ENCODE measurements at regions not wholly inside any gene's neighbourhood (a gene's known extent, or its start where the extent isn't known, plus 50 kb on each side); places are given as distances from the start of the nearest gene placed in this dataset.

DNA sequence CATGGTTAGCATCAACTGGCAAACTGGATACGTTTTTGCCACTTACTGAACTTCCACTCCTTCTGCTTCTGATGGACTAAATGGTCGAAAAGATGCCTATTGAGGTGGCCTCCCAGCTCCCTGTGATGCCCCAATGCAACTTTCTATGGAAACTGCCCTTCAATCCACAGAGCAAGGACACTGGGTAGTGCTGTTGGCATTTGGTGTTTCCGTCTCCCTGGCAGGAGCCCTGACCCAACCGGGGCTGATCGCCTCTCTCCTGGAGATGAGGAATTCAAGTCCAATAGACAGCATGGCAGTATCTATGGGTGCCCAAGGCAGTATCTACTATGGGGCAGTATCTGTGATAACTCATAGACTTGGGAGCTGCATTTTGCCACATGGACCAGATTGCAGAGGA, 116.3 kb upstream of the IRX3 start:
- peaks cover 14% of the 10 kb centered on the region for H3K4me1 Mint-ChIP-seq
- no peak overlapping the region for H3K4me3 Mint-ChIP-seq
- peaks cover 6% of the 10 kb centered on the region for H3K9me3 Mint-ChIP-seq
- H3K27me3 Mint-ChIP-seq (ENCODE audit: low read depth), result peaks cover 44% of the 10 kb centered on the region
- H3K36me3 Mint-ChIP-seq (ENCODE audit: low read depth), result peaks cover 3% of the 10 kb centered on the region
- TF ChIP-seq CTCF (IDR thresholded peaks at IDR 0.05; ENCODE audit: unreplicated experiment in 3 of 3), result no peak
- H3K27ac Mint-ChIP-seq, result no peak overlapping the region

GRCh38 chr16:54402270-54402669, 115.7 kb upstream of the IRX3 start:
- peaks cover 6% of the 10 kb centered on the region for H3K9me3 Mint-ChIP-seq
- no peak overlapping the region for H3K4me3 Mint-ChIP-seq
- TF ChIP-seq CTCF (IDR thresholded peaks at IDR 0.05; ENCODE audit: unreplicated experiment in 3 of 3), result no peak
- H3K27ac Mint-ChIP-seq, result no peak overlapping the region
- H3K36me3 Mint-ChIP-seq (ENCODE audit: low read depth), result peaks cover 3% of the 10 kb centered on the region
- peaks cover 44% of the 10 kb centered on the region for H3K27me3 Mint-ChIP-seq (ENCODE audit: low read depth)
- peaks cover 9% of the 10 kb centered on the region for H3K4me1 Mint-ChIP-seq

DNA sequence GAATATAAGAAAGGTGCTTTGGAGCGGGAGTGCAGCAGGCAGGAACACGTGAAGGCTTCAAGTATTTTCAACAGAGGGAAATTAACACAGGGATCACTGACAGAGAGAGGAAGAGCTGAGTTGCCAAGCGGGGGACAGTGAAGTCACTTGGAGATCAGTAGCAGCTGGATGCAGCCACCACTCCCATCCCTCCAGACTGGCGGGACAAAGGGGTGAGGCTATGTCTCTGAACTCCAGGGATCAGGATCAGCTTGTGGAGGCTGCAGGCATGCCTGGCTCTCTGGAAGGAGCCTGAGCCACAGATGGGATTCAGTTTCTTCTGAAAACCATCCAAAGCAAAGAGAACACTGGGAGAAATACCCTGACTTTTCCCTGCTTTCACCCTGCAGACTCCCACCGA, 113.7 kb upstream of the IRX3 start:
- no peak for TF ChIP-seq CTCF (IDR thresholded peaks at IDR 0.05; ENCODE audit: unreplicated experiment in 3 of 3)
- Mint-ChIP-seq H3K36me3 (ENCODE audit: low read depth) (no peaks in the 10 kb centered on the region), H3K4me1 (peaks cover 2% of the 10 kb centered on the region), H3K27me3 (ENCODE audit: low read depth) (peaks cover 39% of the 10 kb centered on the region), H3K4me3 (no peak overlapping the region), H3K27ac (no peak overlapping the region), H3K9me3 (no peaks in the 10 kb centered on the region)

- H3K27me3 Mint-ChIP-seq (ENCODE audit: low read depth), result peaks cover 34% of the 10 kb centered on the region
- no peaks in the 10 kb centered on the region for H3K9me3 Mint-ChIP-seq
- no peaks in the 10 kb centered on the region for H3K4me1 Mint-ChIP-seq
- no peak overlapping the region for H3K27ac Mint-ChIP-seq
- no peak overlapping the region for H3K4me3 Mint-ChIP-seq
- no peaks in the 10 kb centered on the region for H3K36me3 Mint-ChIP-seq (ENCODE audit: low read depth)
- TF ChIP-seq CTCF (IDR thresholded peaks at IDR 0.05; ENCODE audit: unreplicated experiment in 3 of 3), result no peak
Observed at GRCh38 chr16:54398986-54399385, 112.4 kb upstream of the IRX3 start.

GRCh38 chr16:54397838-54398237, 111.3 kb upstream of the IRX3 start:
- TF ChIP-seq CTCF (IDR thresholded peaks at IDR 0.05; ENCODE audit: unreplicated experiment in 3 of 3), result no peak
- H3K4me1 Mint-ChIP-seq, result no peaks in the 10 kb centered on the region
- no peaks in the 10 kb centered on the region for H3K36me3 Mint-ChIP-seq (ENCODE audit: low read depth)
- H3K27ac Mint-ChIP-seq, result no peak overlapping the region
- H3K4me3 Mint-ChIP-seq, result no peak overlapping the region
- peaks cover 28% of the 10 kb centered on the region for H3K27me3 Mint-ChIP-seq (ENCODE audit: low read depth)
- no peaks in the 10 kb centered on the region for H3K9me3 Mint-ChIP-seq

DNA sequence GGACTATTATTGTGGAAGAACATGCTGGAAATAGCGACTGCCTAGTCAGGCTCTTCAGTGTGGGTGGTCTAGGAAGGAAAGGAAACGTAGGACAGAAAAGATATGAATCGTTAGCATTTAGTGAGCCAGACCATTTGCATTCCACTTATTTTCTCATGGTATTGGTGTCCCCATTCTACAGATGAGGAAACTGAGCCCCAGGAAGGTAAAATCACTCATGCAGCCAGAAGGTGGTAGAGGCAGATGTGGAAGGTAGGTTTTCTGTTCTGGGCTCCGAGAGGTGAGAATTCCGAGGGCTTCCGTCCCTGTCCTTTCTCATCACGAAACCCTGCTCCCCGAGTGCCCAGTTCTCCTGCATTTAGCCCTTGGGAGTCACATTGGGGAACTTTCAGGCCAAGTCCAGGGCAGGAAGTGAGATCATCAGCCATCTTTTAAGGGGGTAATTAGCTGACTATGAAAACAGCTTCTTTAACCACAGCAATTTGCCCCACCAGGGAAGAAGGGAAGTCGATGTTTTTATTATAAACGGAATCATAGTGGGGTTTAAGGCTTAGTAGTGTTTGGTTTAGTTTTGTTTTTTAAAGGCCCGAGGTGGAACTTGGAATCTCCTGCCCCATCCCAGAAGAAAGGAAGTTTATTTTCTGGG, 110.7 kb upstream of the IRX3 start:
- no peak overlapping the region for H3K27ac Mint-ChIP-seq
- H3K36me3 Mint-ChIP-seq (ENCODE audit: low read depth), result no peaks in the 10 kb centered on the region
- H3K27me3 Mint-ChIP-seq (ENCODE audit: low read depth), result peaks cover 23% of the 10 kb centered on the region
- TF ChIP-seq CTCF (IDR thresholded peaks at IDR 0.05; ENCODE audit: unreplicated experiment in 3 of 3), result no peak
- H3K9me3 Mint-ChIP-seq, result no peaks in the 10 kb centered on the region
- H3K4me1 Mint-ChIP-seq, result no peaks in the 10 kb centered on the region
- H3K4me3 Mint-ChIP-seq, result no peak overlapping the region
